ENCODE measurements at regions not wholly inside any gene's neighbourhood (a gene's known extent, or its start where the extent isn't known, plus 50 kb on each side); places are given as distances from the start of the nearest gene placed in this dataset.

DNA sequence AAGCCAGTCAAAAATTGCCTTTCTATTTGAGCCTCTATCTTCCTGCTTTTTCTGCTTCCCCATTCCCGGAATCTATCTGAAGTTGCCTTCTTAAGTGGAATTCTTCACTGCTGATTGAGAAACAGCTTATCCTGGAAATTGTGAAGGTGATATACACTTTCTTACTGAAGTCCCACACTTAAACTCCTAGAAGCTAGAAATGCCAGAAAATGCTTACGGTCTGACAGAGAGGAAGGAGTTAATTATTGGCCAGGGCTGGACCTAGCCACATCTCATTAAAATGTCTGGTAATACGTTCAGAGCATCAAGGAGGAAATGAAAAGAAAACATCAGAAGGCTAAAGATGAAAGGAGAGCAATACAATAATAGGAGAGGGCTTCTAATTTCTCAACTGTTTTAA lies 292.5 kb upstream of the SNX7 start:
- no peak for DNase-seq (ENCODE audit: low read depth)
- no peak overlapping the region for H3K4me3 ChIP-seq (ENCODE audit: low read depth, low read length)
- TF ChIP-seq, protein P1, sequence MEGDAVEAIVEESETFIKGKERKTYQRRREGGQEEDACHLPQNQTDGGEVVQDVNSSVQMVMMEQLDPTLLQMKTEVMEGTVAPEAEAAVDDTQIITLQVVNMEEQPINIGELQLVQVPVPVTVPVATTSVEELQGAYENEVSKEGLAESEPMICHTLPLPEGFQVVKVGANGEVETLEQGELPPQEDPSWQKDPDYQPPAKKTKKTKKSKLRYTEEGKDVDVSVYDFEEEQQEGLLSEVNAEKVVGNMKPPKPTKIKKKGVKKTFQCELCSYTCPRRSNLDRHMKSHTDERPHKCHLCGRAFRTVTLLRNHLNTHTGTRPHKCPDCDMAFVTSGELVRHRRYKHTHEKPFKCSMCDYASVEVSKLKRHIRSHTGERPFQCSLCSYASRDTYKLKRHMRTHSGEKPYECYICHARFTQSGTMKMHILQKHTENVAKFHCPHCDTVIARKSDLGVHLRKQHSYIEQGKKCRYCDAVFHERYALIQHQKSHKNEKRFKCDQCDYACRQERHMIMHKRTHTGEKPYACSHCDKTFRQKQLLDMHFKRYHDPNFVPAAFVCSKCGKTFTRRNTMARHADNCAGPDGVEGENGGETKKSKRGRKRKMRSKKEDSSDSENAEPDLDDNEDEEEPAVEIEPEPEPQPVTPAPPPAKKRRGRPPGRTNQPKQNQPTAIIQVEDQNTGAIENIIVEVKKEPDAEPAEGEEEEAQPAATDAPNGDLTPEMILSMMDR (conservative IDR thresholded peaks at IDR 0.05; ENCODE audit: low read depth, low read length), result no peak

DNA sequence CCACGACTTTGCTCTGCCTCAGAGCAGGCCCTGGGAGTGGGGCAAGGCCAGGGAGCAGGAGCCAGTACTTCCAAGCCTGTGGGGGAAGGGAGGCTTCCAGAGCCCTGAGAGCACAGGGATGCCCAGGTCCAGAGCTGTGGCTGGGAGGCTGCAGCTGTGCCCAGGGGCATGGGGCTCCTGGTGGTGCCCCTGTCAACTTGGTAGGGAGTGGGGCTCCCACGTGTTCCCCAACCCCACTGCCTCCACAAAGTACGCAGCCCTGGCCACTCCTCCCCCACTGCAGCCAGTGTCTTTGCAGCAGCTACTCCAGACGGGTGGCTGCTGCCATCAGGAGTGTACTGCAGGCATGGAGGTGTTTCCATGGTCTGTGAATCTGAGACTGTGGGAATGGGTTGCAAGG lies 294.1 kb upstream of the SNX7 start:
- no peak overlapping the region for H3K4me3 ChIP-seq (ENCODE audit: low read depth, low read length)
- no peak for DNase-seq (ENCODE audit: low read depth)
- TF ChIP-seq, protein P1 (conservative IDR thresholded peaks at IDR 0.05; ENCODE audit: low read depth, low read length), result no peak

DNA sequence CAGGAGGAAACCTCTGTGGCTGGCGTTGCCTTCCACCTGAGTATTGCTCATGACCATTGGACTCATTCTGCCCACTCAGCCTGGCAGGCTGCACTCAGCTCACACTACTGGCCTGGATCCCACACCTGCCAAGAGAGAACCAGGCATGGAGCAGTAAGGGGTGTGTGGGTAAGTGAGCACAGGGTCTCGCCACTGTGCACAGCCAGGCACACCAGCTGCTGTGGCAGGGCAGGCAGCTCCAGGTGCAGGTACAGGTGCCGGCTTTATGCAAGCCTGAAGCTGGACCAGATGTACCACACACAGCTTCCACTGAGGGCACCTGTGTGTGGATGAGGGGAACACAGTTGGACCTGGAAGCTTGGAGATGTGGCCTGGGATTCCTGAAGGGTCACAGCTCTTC lies 295.2 kb upstream of the SNX7 start:
- no peak overlapping the region for H3K4me3 ChIP-seq (ENCODE audit: low read depth, low read length)
- DNase-seq (ENCODE audit: low read depth), result no peak
- TF ChIP-seq, protein P1 (conservative IDR thresholded peaks at IDR 0.05; ENCODE audit: low read depth, low read length), result no peak

DNA sequence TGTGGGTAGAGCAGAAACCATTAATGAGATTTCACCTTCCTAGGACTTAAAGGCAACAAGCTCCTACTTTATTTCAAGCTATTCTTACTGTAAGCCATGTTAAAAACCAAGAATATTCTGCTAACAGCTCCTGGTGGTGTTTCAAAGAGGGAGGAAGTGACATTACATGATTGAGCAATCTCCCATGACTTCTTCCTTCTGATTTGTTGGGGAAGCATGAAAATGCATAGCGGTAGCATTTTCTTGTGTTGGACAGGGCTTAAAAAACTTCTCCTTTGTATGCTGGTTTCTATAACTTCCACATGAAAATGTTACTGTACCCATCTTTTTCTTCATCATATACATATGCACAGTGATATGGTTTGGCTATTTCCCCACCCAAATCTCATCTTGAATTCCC lies 297.0 kb upstream of the SNX7 start:
- no peak overlapping the region for H3K4me3 ChIP-seq (ENCODE audit: low read depth, low read length)
- TF ChIP-seq, protein P1 (conservative IDR thresholded peaks at IDR 0.05; ENCODE audit: low read depth, low read length), result no peak
- no peak for DNase-seq (ENCODE audit: low read depth)

DNA sequence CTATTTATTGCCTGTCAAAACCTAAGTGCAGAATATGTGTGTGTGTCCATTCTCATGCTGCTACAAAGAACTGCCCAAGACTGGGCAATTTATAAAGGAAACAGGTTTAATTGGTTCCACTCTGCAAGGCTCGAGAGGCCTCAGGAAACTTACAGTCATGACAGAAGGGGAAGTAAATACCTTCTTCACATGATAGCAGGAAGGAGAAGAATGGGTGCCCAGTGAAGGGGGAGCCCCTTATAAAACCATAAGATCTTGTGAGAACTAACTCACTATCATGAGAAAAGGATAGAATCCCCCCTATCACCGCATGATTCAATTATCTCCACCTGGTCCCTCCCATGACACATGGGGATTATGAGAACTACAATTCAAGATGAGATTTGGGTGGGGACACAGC lies 300.7 kb upstream of the SNX7 start:
- no peak overlapping the region for H3K4me3 ChIP-seq (ENCODE audit: low read depth, low read length)
- TF ChIP-seq, protein P1 (conservative IDR thresholded peaks at IDR 0.05; ENCODE audit: low read depth, low read length), result no peak
- no peak for DNase-seq (ENCODE audit: low read depth)

DNA sequence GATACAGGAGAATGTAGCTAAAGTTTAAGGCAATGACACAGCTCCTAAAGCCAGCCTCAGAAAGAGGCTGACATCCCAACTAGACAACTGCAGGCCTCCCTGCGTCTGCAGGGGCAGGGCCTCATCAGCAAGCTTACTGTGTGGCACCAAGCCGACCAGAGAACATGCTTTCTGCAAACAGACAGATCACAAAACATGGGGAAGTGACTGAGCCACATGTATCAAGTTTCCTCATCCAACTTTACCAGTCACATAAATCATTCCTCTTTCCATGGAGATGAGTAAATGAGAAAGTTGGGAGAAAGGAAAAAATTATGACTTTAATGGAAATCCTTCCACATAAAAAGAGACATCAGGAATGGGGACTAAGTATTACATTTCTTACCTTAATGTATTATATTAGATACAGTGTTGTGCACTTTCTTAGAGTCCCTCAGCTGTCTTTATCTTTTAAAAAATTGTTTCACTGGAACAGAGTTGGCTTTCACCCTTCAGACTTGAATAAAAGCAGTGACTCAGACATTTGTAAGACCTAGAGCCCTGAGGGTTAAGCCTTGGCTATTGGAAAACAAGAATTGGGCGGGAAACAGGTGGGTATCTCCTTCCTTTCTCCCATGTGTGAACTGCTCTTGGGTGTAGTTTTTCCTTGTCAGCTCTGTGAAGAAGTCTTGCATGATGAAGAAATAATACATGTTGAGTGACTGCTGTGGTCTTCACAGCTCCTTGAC lies 305.7 kb upstream of the SNX7 start:
- no peak for DNase-seq (ENCODE audit: low read depth)
- TF ChIP-seq, protein P1 (conservative IDR thresholded peaks at IDR 0.05; ENCODE audit: low read depth, low read length), result no peak

DNA sequence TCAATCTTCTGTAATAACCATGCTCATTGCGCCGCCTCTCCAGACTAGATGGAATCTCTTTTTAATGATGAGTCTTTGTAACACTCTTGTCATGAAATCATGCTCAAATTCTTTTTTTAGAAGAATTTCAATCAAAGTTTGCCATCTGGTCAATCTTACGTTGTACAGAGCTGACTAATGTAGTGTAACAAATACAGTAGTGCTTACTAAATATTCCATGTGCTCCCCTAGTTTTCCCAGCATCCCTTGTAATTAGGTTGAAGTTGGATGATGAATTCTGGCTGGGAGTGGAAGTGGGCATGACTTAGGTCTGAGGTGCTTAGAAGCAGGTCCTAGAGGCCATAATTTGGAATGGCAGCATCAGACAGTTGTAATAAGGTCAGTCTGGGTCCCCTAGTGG lies 309.1 kb upstream of the SNX7 start:
- TF ChIP-seq, protein P1 (conservative IDR thresholded peaks at IDR 0.05; ENCODE audit: low read depth, low read length), result no peak

More for the DNA sequence above, 305.7 kb upstream of the SNX7 start:
- no peak overlapping the region for H3K4me3 ChIP-seq (ENCODE audit: low read depth, low read length)

More for the DNA sequence above, 309.1 kb upstream of the SNX7 start:
- DNase-seq (ENCODE audit: low read depth), result no peak
- H3K4me3 ChIP-seq (ENCODE audit: low read depth, low read length), result no peak overlapping the region

All from epithelial cell of proximal tubule (primary cell).